22Rv1 (cell line): ENCODE measurements at regions not wholly inside any gene's neighbourhood (a gene's known extent, or its start where the extent isn't known, plus 50 kb on each side); places are given as distances from the start of the nearest gene placed in this dataset.

Experiments used
- H3K27ac ChIP-seq: fragments of 450-650 bp; 2 replicates; pipeline ENCODE4 v1.5.1; 2017
- CTCF ChIP-seq: fragments of 450-650 bp; IDR thresholded peaks from 2 replicates; pipeline ENCODE4 v1.5.1; 2017; ENCODE audit warnings: mild to moderate bottlenecking
- ZFX ChIP-seq: fragments of 450-650 bp; IDR thresholded peaks from 2 replicates; pipeline ENCODE4 v1.6.1; 2017; ENCODE audit warnings: antibody characterized with exemption, borderline replicate concordance

GRCh38 chr16:8376858-8377257 is 213.5 kb downstream of the TMEM114 start:
- no peak for TF ChIP-seq CTCF
- no peak for TF ChIP-seq ZFX
- no peak overlapping the region for H3K27ac ChIP-seq

- TF ChIP-seq CTCF (no peak), ZFX (no peak)
- H3K27ac ChIP-seq = no peak overlapping the region
Observed at GRCh38 chr16:8376430-8376829, 213.9 kb downstream of the TMEM114 start.

GRCh38 chr16:8375232-8375587 is 215.1 kb downstream of the TMEM114 start:
- TF ChIP-seq ZFX = no peak
- no peak for TF ChIP-seq CTCF
- no peak overlapping the region for H3K27ac ChIP-seq

- H3K27ac ChIP-seq = no peak overlapping the region
- TF ChIP-seq ZFX = no peak
- TF ChIP-seq CTCF = no peak
Observed at GRCh38 chr16:8374586-8375231, 215.6 kb downstream of the TMEM114 start.

GRCh38 chr16:8373676-8374431 is 216.5 kb downstream of the TMEM114 start:
- no peak for TF ChIP-seq ZFX
- TF ChIP-seq CTCF = no peak
- no peak overlapping the region for H3K27ac ChIP-seq

- no peak for TF ChIP-seq CTCF
- TF ChIP-seq ZFX = no peak
Observed at GRCh38 chr16:8372141-8372540, 218.2 kb downstream of the TMEM114 start.

More at GRCh38 chr16:8372141-8372540, 218.2 kb downstream of the TMEM114 start:
- no peak overlapping the region for H3K27ac ChIP-seq
